Endometrium (tissue), 2 donors: ENCODE measurements at regions not wholly inside any gene's neighbourhood (a gene's known extent, or its start where the extent isn't known, plus 50 kb on each side); places are given as distances from the start of the nearest gene placed in this dataset.
"Not testable (repeated sequence)": the region's sequence is repeated elsewhere in the genome, so short reads cannot be mapped to it uniquely, and the experiment has no call there.

Source experiments
- FAIRE-seq: peaks from 2 replicates; lab custom pipeline; 2012; peaks lifted over from hg19 to GRCh38; lab: Jason Lieb, UNC
- donor health status: control.
- donor health status: control.

GRCh38 chr17:31748881-31749280 is 110.2 kb downstream of the COPRS start:
- peak; percentile 50 for FAIRE-seq

- no peak for FAIRE-seq
These were observed 112.1 kb downstream of the COPRS start for GRCh38 chr17:31746884-31747495.

GRCh38 chr17:31745964-31746600 is 113.0 kb downstream of the COPRS start:
- FAIRE-seq, result no peak

- peak; percentile 82 for FAIRE-seq
These were observed 114.5 kb downstream of the COPRS start for GRCh38 chr17:31744511-31744951.

- FAIRE-seq, result peak; percentile 92
These were observed 115.2 kb downstream of the COPRS start for GRCh38 chr17:31743797-31744196.

GRCh38 chr17:31741371-31741770 is 117.7 kb downstream of the COPRS start:
- no peak for FAIRE-seq

GRCh38 chr17:31740611-31741082 is 118.4 kb downstream of the COPRS start:
- peak; percentile 96 for FAIRE-seq

GRCh38 chr17:31738996-31739699 is 119.9 kb downstream of the COPRS start:
- FAIRE-seq, result no peak

- no peak for FAIRE-seq
These were observed 120.6 kb downstream of the COPRS start for GRCh38 chr17:31738488-31738887.

GRCh38 chr17:31738067-31738466 is 121.0 kb downstream of the COPRS start:
- no peak for FAIRE-seq

GRCh38 chr17:31736855-31737625 is 122.0 kb downstream of the COPRS start:
- FAIRE-seq, result no peak

GRCh38 chr17:31733326-31733725 is 125.7 kb downstream of the COPRS start:
- FAIRE-seq, result no peak

GRCh38 chr17:31731585-31732154 is 127.4 kb downstream of the COPRS start:
- FAIRE-seq, result not testable (repeated sequence)

- FAIRE-seq, result no peak
These were observed 127.9 kb downstream of the COPRS start for GRCh38 chr17:31731118-31731517.

- FAIRE-seq, result no peak
These were observed 132.0 kb downstream of the COPRS start for GRCh38 chr17:31726980-31727427.

- no peak for FAIRE-seq
These were observed 134.4 kb downstream of the COPRS start for GRCh38 chr17:31724619-31725018.

GRCh38 chr17:31724026-31724425 is 135.0 kb downstream of the COPRS start:
- FAIRE-seq, result no peak

GRCh38 chr17:31722251-31723056 is 136.6 kb downstream of the COPRS start:
- no peak for FAIRE-seq

- FAIRE-seq, result no peak
These were observed 137.6 kb downstream of the COPRS start for GRCh38 chr17:31721291-31722025.

- FAIRE-seq, result not testable (repeated sequence)
These were observed 141.8 kb downstream of the COPRS start for GRCh38 chr17:31717251-31717650.
